D721Med (cell line): ENCODE measurements at regions not wholly inside any gene's neighbourhood (a gene's known extent, or its start where the extent isn't known, plus 50 kb on each side); places are given as distances from the start of the nearest gene placed in this dataset.

Experiments
- DNase-seq: peaks from one replicate; pipeline ENCODE4 v3.0.0; 2011; ENCODE audit warnings: low spot score; ENCODE audit not compliant: insufficient read length
- FAIRE-seq: peaks from 2 replicates; lab custom pipeline; 2011; peaks lifted over from hg19 to GRCh38; lab: Jason Lieb, UNC
- CTCF ChIP-seq: IDR thresholded peaks from 2 replicates; pipeline ENCODE4 v1.5.1; 2012; ENCODE audit warnings: mild to moderate bottlenecking, control low read depth; ENCODE audit not compliant: insufficient read depth; ENCODE audit errors: missing control alignments

GRCh38 chr1:234932106-234932505 is 196.5 kb downstream of the TOMM20 start:
- no peak for TF ChIP-seq CTCF
- FAIRE-seq: no peak
- DNase-seq: no peak

GRCh38 chr1:234931404-234931973 is 197.1 kb downstream of the TOMM20 start:
- DNase-seq (no peak), FAIRE-seq (no peak)
- TF ChIP-seq CTCF: no peak

GRCh38 chr1:234929369-234929768 is 199.3 kb downstream of the TOMM20 start:
- no peak for DNase-seq
- TF ChIP-seq CTCF: no peak
- FAIRE-seq: no peak

- no peak for FAIRE-seq
- no peak for TF ChIP-seq CTCF
Observed at GRCh38 chr1:234928642-234929041, 200.0 kb downstream of the TOMM20 start.

GRCh38 chr1:234927971-234928640 is 200.5 kb downstream of the TOMM20 start:
- no peak for FAIRE-seq

More at GRCh38 chr1:234928642-234929041, 200.0 kb downstream of the TOMM20 start:
- DNase-seq: no peak

GRCh38 chr1:234927312-234927970 is 201.2 kb downstream of the TOMM20 start:
- DNase-seq (no peak), FAIRE-seq (no peak)
- TF ChIP-seq CTCF: no peak

More at GRCh38 chr1:234927971-234928640, 200.5 kb downstream of the TOMM20 start:
- DNase-seq: no peak
- TF ChIP-seq CTCF: no peak
